Activated CD8-positive, alpha-beta T cell treated with anti-CD3 and anti-CD28 coated beads, Interleukin-2, amount 10 ng/mL, durations not matched to agents 7 days and 5 days (primary cell): ENCODE measurements at regions not wholly inside any gene's neighbourhood (a gene's known extent, or its start where the extent isn't known, plus 50 kb on each side); places are given as distances from the start of the nearest gene placed in this dataset.

Experiments used
- ATAC-seq: fragments of 150-1000 bp; cut with Tn5 transposase; one replicate; pipeline ENCODE4 v1.10.0; 2021; ENCODE audit warnings: moderate library complexity
- CTCF ChIA-PET: fragments of 350-600 bp; sonication (Branson Sonifier 250); formaldehyde crosslinking; loops from one replicate; lab custom pipeline; 2021; ENCODE audit warnings: antibody characterized with exemption; lab: Charles Lee
- POLR2A ChIA-PET: fragments of 350-600 bp; sonication (Branson Sonifier 250); formaldehyde crosslinking; loops from one replicate; lab custom pipeline; 2021; ENCODE audit warnings: antibody characterized with exemption; lab: Charles Lee
- DNase-seq: peaks from one replicate; pipeline ENCODE4 v3.0.0-alpha.2; 2020
- H3K27ac Mint-ChIP-seq: one replicate; pipeline ENCODE4 v1.8.0; 2021; ENCODE audit warnings: mild to moderate bottlenecking, mixed read lengths
- H3K27me3 Mint-ChIP-seq: one replicate; pipeline ENCODE4 v1.8.0; 2021; ENCODE audit warnings: low read depth, mixed read lengths
- H3K36me3 Mint-ChIP-seq: one replicate; pipeline ENCODE4 v1.8.0; 2021; ENCODE audit warnings: low read depth, mixed read lengths
- H3K4me1 Mint-ChIP-seq: one replicate; pipeline ENCODE4 v1.8.0; 2021; ENCODE audit warnings: low read depth, mixed read lengths
- H3K4me3 Mint-ChIP-seq: one replicate; pipeline ENCODE4 v1.8.0; 2021; ENCODE audit warnings: mild to moderate bottlenecking, mixed read lengths
- H3K9me3 Mint-ChIP-seq: one replicate; pipeline ENCODE4 v1.8.0; 2022; ENCODE audit warnings: mixed read lengths; ENCODE audit not compliant: insufficient read depth

DNA sequence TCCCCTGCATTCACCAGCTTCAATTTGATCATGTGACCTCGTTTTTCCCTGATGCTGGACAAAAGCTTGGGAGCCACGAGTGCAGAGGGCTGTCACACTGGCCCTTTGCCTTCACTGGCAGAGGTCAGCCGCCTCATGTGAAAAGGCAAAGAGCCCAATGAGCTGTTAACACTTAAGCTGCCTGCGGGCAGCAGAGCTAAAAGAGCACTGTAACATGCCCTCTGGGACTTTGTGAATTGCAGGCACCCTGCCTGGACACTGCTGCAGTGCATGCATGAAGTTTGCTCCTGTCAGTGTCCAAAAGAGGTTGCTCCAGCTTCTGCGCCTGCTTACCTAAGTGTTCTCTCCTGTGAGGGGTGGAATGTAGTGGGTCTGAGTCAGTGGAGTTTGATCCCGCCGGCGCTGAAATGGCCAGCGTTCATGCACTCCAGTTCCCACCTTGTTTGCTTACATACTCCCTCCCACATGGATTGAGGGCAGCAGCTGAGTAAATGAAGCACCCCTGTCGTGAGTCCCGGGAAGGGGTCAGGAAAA, 193.7 kb downstream of the RFC3 start:
- no peak overlapping the region for H3K4me3 Mint-ChIP-seq
- no peaks in the 10 kb centered on the region for H3K9me3 Mint-ChIP-seq
- DNase-seq (no peak), ATAC-seq (no peak)
- CTCF ChIA-PET, result no interaction called here
- H3K27ac Mint-ChIP-seq, result no peak overlapping the region
- no peaks in the 10 kb centered on the region for H3K27me3 Mint-ChIP-seq
- no peaks in the 10 kb centered on the region for H3K4me1 Mint-ChIP-seq
- POLR2A ChIA-PET, result no interaction called here
- H3K36me3 Mint-ChIP-seq, result no peaks in the 10 kb centered on the region

DNA sequence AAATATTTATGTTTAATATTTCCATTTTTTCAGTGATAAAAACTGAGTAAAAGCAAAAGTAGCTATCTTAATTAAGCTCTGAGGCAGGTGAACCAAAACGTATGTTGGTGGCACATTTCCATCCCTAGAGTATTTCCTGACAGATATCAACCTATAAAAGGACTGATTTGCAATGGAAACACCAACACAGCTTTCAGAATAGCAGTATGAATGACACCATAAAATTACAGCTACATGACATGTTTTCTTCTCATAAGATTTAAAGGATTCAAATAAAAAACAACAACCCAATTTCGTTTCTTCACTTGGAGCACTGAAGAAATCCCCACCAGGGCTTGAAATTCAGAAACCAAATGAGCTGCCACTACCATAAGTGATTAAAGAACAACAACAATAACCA, 194.4 kb downstream of the RFC3 start:
- ChIA-PET CTCF (no interaction called here), POLR2A (no interaction called here)
- Mint-ChIP-seq H3K36me3 (no peaks in the 10 kb centered on the region), H3K4me1 (no peaks in the 10 kb centered on the region), H3K27me3 (no peaks in the 10 kb centered on the region), H3K27ac (no peak overlapping the region), H3K9me3 (no peaks in the 10 kb centered on the region), H3K4me3 (no peak overlapping the region)
- DNase-seq, result no peak
- no peak for ATAC-seq

DNA sequence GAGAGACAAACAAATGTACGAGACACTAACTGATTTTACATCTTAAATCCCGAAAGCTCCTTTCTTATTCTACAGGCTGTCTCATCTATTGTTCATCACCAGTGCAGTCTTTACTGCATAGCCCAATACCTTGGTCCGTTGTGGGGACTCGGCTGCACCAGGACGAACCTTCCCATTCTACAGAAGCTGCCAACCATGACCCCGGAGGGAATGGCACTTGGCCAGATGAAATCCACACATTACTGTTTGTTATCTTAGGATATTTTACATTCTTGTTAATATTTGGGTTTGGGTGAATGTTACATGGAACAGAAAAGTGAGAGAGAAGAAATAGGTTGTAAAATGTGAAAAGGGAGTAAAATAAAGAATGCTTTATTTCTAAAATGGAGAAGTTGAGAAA, 195.1 kb downstream of the RFC3 start:
- H3K27me3 Mint-ChIP-seq, result no peaks in the 10 kb centered on the region
- ATAC-seq (no peak), DNase-seq (no peak)
- no peaks in the 10 kb centered on the region for H3K36me3 Mint-ChIP-seq
- no peak overlapping the region for H3K4me3 Mint-ChIP-seq
- ChIA-PET CTCF (no interaction called here), POLR2A (no interaction called here)
- H3K27ac Mint-ChIP-seq, result no peak overlapping the region
- no peaks in the 10 kb centered on the region for H3K9me3 Mint-ChIP-seq
- no peaks in the 10 kb centered on the region for H3K4me1 Mint-ChIP-seq

DNA sequence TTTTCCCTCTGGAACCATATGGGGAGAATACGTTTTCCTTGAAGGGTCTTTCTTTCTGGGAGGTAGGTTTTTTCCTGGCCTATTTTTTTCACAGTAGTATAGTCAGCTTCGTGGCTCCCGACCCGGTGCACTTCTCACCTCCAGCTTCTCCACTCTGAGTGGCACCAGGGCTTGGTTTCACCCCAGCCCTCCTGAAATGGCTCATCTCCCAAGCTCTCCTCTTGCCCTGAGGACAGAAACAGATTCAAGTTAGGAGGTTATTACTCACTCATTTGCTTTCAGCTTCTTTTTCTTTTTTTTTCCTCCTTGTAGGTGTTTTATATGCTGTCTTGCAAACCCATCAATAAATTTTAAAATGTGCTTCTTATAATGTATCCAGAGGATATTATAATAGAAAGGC, 199.3 kb downstream of the RFC3 start:
- no peak overlapping the region for H3K4me3 Mint-ChIP-seq
- POLR2A ChIA-PET, result no interaction called here
- no peaks in the 10 kb centered on the region for H3K4me1 Mint-ChIP-seq
- CTCF ChIA-PET, result no interaction called here
- no peak for ATAC-seq
- DNase-seq, result no peak
- H3K36me3 Mint-ChIP-seq, result no peaks in the 10 kb centered on the region
- no peak overlapping the region for H3K27ac Mint-ChIP-seq
- no peaks in the 10 kb centered on the region for H3K27me3 Mint-ChIP-seq
- peaks cover 7% of the 10 kb centered on the region for H3K9me3 Mint-ChIP-seq

DNA sequence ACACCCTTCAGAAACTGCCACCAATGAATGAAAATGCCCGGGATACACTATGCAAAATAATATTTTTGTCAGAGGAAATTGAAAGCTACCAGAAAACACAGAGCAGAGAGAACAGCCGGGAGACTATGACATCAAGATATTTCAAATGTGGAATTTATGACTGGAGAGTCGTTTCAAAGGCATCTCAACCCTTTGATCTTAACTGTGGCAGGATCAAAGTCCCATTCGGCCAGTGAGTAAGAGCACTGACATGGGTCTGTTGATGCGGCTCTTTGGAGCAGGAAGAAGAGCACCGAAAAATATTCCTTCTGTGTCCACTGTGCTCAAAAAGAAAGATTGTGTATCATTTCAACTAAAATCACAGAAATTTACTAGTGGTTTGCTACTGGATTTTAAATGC, 201.9 kb downstream of the RFC3 start:
- Mint-ChIP-seq H3K36me3 (no peaks in the 10 kb centered on the region), H3K9me3 (peaks cover 7% of the 10 kb centered on the region), H3K27me3 (no peaks in the 10 kb centered on the region), H3K4me3 (no peak overlapping the region), H3K4me1 (no peaks in the 10 kb centered on the region), H3K27ac (no peak overlapping the region)
- ATAC-seq, result no peak
- no peak for DNase-seq
- CTCF ChIA-PET, result no interaction called here
- POLR2A ChIA-PET, result no interaction called here

DNA sequence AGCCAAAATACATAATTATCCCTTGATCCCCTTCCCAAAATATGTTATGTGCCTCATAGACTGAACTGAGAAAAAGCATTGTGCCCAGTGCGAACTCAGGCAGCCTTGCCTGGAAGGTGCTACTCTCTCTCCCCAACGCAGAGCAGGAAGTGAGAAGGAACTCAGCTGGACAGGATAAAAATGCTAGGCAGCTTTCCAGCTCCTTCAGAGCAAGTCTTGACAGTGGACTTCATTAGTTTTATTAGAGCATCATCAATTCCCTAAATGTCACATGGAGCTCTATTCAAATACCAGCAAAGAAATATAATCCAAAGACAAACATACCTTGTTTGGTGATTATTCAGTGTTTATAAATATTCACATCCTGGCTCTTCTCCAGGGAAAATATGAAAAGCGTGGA, 202.4 kb downstream of the RFC3 start:
- Mint-ChIP-seq H3K27me3 (no peaks in the 10 kb centered on the region), H3K27ac (no peak overlapping the region), H3K9me3 (peaks cover 7% of the 10 kb centered on the region), H3K36me3 (no peaks in the 10 kb centered on the region), H3K4me3 (no peak overlapping the region), H3K4me1 (no peaks in the 10 kb centered on the region)
- CTCF ChIA-PET, result no interaction called here
- DNase-seq (no peak), ATAC-seq (no peak)
- POLR2A ChIA-PET, result no interaction called here

DNA sequence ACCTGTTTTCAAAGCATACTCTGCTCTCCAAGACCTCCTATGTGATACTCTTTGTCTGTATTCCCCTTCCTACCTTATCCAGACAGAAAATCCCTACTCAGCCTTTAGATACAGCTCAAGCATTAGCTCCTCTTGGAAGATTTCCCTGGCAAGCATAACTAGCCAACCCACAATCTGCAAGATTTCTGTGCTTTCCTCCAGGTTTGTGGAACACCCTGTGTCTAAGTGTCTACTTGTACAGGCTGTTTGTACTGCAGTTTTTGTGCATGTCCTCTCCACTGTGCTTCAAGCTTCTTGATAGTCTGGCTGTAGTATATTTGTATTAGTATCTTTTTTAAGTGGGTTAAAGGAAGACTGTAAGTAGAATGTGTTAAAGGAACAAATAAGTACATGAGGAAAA, 203.7 kb downstream of the RFC3 start:
- POLR2A ChIA-PET, result no interaction called here
- no peak overlapping the region for H3K4me3 Mint-ChIP-seq
- peaks cover 7% of the 10 kb centered on the region for H3K9me3 Mint-ChIP-seq
- H3K4me1 Mint-ChIP-seq, result no peaks in the 10 kb centered on the region
- DNase-seq (no peak), ATAC-seq (no peak)
- H3K27me3 Mint-ChIP-seq, result no peaks in the 10 kb centered on the region
- no peaks in the 10 kb centered on the region for H3K36me3 Mint-ChIP-seq
- no peak overlapping the region for H3K27ac Mint-ChIP-seq
- CTCF ChIA-PET, result no interaction called here

DNA sequence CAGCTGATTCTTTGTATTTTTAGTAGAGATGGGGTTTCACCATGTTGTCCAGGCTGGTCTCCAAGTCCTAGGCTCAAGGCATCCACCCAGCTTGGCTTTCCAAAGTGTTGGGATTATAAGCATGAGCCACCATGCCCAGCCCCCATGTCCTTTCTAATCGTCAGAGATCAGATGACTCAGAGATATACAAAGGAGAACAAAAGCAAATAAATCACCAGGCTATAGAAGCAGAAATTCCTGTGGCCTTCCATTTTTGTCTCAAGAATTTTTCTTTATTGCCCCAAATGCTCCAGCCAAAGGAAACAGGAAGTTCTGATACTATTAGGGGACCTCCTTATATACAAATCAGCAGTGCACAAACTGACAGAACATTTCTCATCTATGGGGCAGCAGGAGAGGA, 207.8 kb downstream of the RFC3 start:
- POLR2A ChIA-PET, result no interaction called here
- ATAC-seq (no peak), DNase-seq (no peak)
- Mint-ChIP-seq H3K36me3 (no peaks in the 10 kb centered on the region), H3K4me1 (no peaks in the 10 kb centered on the region), H3K27ac (no peak overlapping the region), H3K27me3 (no peaks in the 10 kb centered on the region), H3K4me3 (no peak overlapping the region), H3K9me3 (peaks cover 7% of the 10 kb centered on the region)
- CTCF ChIA-PET, result no interaction called here

DNA sequence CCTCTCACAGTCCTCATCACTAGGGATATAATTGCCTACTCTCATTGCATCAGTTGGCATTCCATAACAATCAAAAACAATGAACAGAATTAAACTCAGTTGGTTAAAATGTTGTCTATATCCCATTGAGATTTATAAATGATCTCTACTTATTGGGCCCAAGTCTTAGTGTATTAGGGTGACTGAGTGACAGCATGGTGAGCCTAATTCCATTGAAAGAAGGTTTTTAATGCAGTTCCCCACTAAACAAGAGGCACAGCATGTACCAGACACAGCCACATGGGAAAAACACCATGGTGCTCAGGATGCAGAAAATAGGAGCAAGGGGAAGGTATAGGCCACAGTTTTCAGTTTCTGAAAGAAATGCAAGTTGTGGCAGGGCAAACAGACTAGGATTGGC, 208.4 kb downstream of the RFC3 start:
- Mint-ChIP-seq H3K27ac (no peak overlapping the region), H3K27me3 (no peaks in the 10 kb centered on the region), H3K4me1 (no peaks in the 10 kb centered on the region), H3K4me3 (no peak overlapping the region), H3K36me3 (no peaks in the 10 kb centered on the region), H3K9me3 (peaks cover 7% of the 10 kb centered on the region)
- DNase-seq (no peak), ATAC-seq (no peak)
- POLR2A ChIA-PET, result no interaction called here
- CTCF ChIA-PET, result no interaction called here

DNA sequence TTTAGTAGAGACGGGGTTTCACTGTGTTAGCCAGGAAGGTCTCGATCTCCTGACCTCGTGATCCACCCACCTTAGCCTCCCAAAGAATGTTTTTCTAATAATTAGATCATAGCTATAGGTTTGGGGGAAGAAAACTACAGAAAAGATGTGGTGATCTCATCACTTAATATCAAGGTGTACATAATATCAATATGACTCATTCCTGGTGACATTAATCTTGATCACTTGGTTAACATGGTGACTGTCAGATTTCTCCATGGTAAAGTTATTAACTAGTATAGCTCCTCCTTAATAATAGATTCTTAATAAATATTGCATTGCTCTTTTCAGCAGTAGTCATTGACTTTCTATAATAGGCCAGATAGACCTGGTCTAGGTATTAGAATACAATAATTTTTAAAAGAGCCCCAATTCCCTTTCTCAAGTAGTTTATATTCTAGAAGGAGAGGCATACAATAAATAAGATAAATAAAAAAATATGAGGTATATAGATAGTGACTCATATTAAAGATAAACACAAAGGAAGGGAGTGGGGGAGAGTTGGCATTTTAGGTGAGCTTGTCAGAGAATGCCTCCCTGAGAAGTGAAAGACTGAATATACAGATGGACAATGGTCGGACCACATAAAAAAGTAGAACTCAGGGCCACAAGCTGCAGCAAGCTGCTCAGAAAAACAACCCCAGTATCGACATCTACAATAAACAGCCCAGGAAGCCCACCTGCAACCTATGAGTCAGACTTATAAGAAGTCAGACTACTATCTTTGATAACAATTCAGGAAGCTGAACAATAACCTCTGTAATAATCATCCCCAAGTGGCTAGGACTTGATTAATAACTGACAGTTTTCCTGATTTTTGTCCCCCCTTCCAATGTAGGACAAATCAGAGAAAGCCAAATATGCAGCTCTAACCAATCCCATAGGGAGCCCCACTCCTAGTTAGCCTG, 210.8 kb downstream of the RFC3 start:
- Mint-ChIP-seq H3K27ac (no peak overlapping the region), H3K9me3 (no peaks in the 10 kb centered on the region), H3K4me1 (no peaks in the 10 kb centered on the region), H3K4me3 (no peak overlapping the region), H3K27me3 (no peaks in the 10 kb centered on the region), H3K36me3 (no peaks in the 10 kb centered on the region)
- POLR2A ChIA-PET, result no interaction called here
- CTCF ChIA-PET, result no interaction called here
- DNase-seq, result no peak
- no peak for ATAC-seq

DNA sequence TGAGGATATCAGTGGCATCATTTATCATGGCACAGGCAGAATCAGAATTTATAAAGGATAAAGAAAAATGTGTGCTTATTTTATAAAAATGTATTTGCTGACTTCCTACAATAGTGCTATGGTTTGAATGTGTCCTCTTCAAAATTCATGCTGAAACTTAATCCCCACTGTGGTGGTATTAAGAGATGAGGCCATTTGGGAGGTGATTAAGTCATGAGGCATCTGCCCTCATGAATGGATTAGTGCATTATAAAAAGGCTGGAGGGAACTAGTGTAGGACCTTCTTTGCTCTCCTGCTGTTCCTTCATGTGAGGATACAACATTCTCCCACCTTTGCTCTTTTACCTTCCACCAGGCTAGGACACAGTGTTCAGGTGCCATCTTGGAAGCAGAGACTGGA, 212.8 kb downstream of the RFC3 start:
- Mint-ChIP-seq H3K4me3 (no peak overlapping the region), H3K27me3 (no peaks in the 10 kb centered on the region), H3K9me3 (no peaks in the 10 kb centered on the region), H3K36me3 (no peaks in the 10 kb centered on the region), H3K27ac (no peak overlapping the region), H3K4me1 (no peaks in the 10 kb centered on the region)
- POLR2A ChIA-PET, result no interaction called here
- ATAC-seq (no peak), DNase-seq (no peak)
- CTCF ChIA-PET, result no interaction called here

DNA sequence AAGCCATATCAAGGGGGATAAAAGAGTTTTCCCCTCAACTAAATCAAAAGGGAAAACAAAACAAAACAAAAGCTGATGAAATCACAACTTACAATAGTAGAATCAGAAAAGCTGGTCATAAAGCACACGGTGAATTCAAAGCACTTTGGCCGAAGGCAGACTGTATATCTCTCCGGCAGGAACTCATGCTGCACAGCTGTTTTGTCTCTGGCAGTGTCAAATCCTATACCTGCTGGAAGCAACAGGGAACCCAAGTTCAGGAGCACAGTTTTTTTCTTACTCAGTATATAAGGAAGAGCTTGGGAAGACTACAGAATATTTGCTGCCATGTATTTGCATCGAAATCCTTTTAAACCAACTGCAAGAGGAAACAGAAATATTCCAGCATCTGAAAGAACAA, 213.7 kb downstream of the RFC3 start:
- ChIA-PET CTCF (no interaction called here), POLR2A (interaction anchor here (0.6 kb wide), 1 partner anchor 439 kb away, joined by 4 read pairs; no protein-coding TSS in a partner anchor)
- H3K27me3 Mint-ChIP-seq, result no peaks in the 10 kb centered on the region
- no peak for ATAC-seq
- H3K36me3 Mint-ChIP-seq, result no peaks in the 10 kb centered on the region
- DNase-seq, result no peak
- no peaks in the 10 kb centered on the region for H3K4me1 Mint-ChIP-seq
- H3K27ac Mint-ChIP-seq, result no peak overlapping the region
- no peaks in the 10 kb centered on the region for H3K9me3 Mint-ChIP-seq
- H3K4me3 Mint-ChIP-seq, result no peak overlapping the region
